ENCODE measurements at regions not wholly inside any gene's neighbourhood (a gene's known extent, or its start where the extent isn't known, plus 50 kb on each side); places are given as distances from the start of the nearest gene placed in this dataset.

GRCh38 chr1:90833466-90834110, 116.5 kb upstream of the BARHL2 start:
- TF ChIP-seq CREM (CRISPR knock-in tag; IDR thresholded peaks at IDR 0.05) (no peak), E2F5 (CRISPR knock-in tag; IDR thresholded peaks at IDR 0.05) (no peak), TEAD4 (CRISPR knock-in tag; IDR thresholded peaks at IDR 0.05) (no peak), ETV6 (CRISPR knock-in tag; IDR thresholded peaks at IDR 0.05) (no peak), CTCF (IDR thresholded peaks at IDR 0.05) (no peak), FOXJ3 (CRISPR knock-in tag; IDR thresholded peaks at IDR 0.05; ENCODE audit: borderline replicate concordance) (no peak), E2F4 (CRISPR knock-in tag; IDR thresholded peaks at IDR 0.05; ENCODE audit: borderline replicate concordance, low read depth) (no peak), ATF2 (CRISPR knock-in tag; IDR thresholded peaks at IDR 0.05; ENCODE audit: borderline replicate concordance, low read depth) (no peak), ZNF423 (CRISPR knock-in tag; IDR thresholded peaks at IDR 0.05) (no peak)
